ENCODE measurements at regions not wholly inside any gene's neighbourhood (a gene's known extent, or its start where the extent isn't known, plus 50 kb on each side); places are given as distances from the start of the nearest gene placed in this dataset.

DNA sequence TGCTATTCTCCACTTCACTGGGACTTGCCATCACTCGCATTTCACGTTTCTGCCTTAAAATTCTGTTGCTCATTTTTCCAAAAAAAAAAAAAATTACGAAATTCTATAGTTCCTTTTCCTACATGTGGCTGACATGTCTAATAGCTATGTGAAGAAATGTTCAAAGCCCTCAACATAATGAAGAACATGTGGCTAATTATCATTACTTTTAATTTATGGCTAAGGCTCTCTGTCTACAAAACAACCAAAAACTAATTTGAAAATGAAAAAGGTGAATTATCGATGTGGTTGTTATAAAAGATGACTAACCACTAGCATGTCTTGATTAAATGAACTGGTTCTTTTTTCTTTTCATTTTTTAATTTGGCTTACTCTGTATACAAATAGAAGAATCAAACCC, 940.0 kb downstream of the EFNB2 start:
- BruUV-seq (replicated peaks), result no TSS peak

GRCh38 chr13:105591277-105591676, 944.2 kb downstream of the EFNB2 start:
- POLR2A ChIA-PET (ENCODE audit: unreplicated experiment), result no interaction called here
- intact Hi-C loops (cut with micrococcal nuclease), result no loop called here

More for the DNA sequence above, 940.0 kb downstream of the EFNB2 start:
- Histone ChIP-seq H3K4me2 (ENCODE audit: low read length) (no peak overlapping the region), H3K9me3 (ENCODE audit: low read length) (no peaks in the 10 kb centered on the region), H2AFZ (ENCODE audit: low read length) (no peak overlapping the region), H3K27me3 (ENCODE audit: low read length) (no peaks in the 10 kb centered on the region), H3K36me3 (ENCODE audit: low read depth, low read length) (no peaks in the 10 kb centered on the region), H3K4me1 (ENCODE audit: insufficient read depth, low read length) (no peaks in the 10 kb centered on the region), H3K4me3 (ENCODE audit: low read length) (no peak overlapping the region), H3F3A (ENCODE audit: low read length, unreplicated experiment) (no peaks in the 10 kb centered on the region), H3K79me2 (ENCODE audit: low read length) (no peaks in the 10 kb centered on the region), H4K20me1 (ENCODE audit: low read length) (no peaks in the 10 kb centered on the region), H3K9ac (ENCODE audit: low read length) (no peak overlapping the region), H3K9me2 (replicated peaks; ENCODE audit: low read length) (no peaks in the 10 kb centered on the region), H3K27ac (ENCODE audit: low read length) (no peak overlapping the region)
- ChIA-PET POLR2A (ENCODE audit: unreplicated experiment) (no interaction called here), CTCF (no interaction called here)
- TF ChIP-seq EZH2 (IDR thresholded peaks at IDR 0.05; ENCODE audit: low read length, unreplicated experiment), result no peak
- no peak for TF ChIP-seq CTCF (conservative IDR thresholded peaks at IDR 0.05; ENCODE audit: low read depth, low read length)
- no peak for TF ChIP-seq EZH2phosphoT487 (IDR thresholded peaks at IDR 0.05; ENCODE audit: borderline replicate concordance, low read length)
- intact Hi-C loops (cut with micrococcal nuclease), result no loop called here
- no peak for DNase-seq
- no peak for ATAC-seq

More at GRCh38 chr13:105591277-105591676, 944.2 kb downstream of the EFNB2 start:
- Histone ChIP-seq H3K27ac (ENCODE audit: low read length) (no peak overlapping the region), H3F3A (ENCODE audit: low read length, unreplicated experiment) (no peaks in the 10 kb centered on the region), H3K9me3 (ENCODE audit: low read length) (no peaks in the 10 kb centered on the region), H3K36me3 (ENCODE audit: low read depth, low read length) (no peaks in the 10 kb centered on the region), H3K27me3 (ENCODE audit: low read length) (no peaks in the 10 kb centered on the region), H2AFZ (ENCODE audit: low read length) (no peak overlapping the region), H3K9ac (ENCODE audit: low read length) (no peak overlapping the region), H3K9me2 (replicated peaks; ENCODE audit: low read length) (no peaks in the 10 kb centered on the region), H3K4me2 (ENCODE audit: low read length) (no peak overlapping the region), H3K4me1 (ENCODE audit: insufficient read depth, low read length) (peaks cover 13% of the 10 kb centered on the region), H3K79me2 (ENCODE audit: low read length) (no peaks in the 10 kb centered on the region), H4K20me1 (ENCODE audit: low read length) (no peaks in the 10 kb centered on the region), H3K4me3 (ENCODE audit: low read length) (no peak overlapping the region)
- TF ChIP-seq CTCF (conservative IDR thresholded peaks at IDR 0.05; ENCODE audit: low read depth, low read length) (no peak), EZH2 (IDR thresholded peaks at IDR 0.05; ENCODE audit: low read length, unreplicated experiment) (no peak), EZH2phosphoT487 (IDR thresholded peaks at IDR 0.05; ENCODE audit: borderline replicate concordance, low read length) (no peak)
- BruUV-seq (replicated peaks), result no TSS peak
- DNase-seq (no peak), ATAC-seq (no peak)
- CTCF ChIA-PET, result no interaction called here
